HEK293 (cell line): ENCODE measurements at regions not wholly inside any gene's neighbourhood (a gene's known extent, or its start where the extent isn't known, plus 50 kb on each side); places are given as distances from the start of the nearest gene placed in this dataset.

Experiments
- CTCF ChIA-PET: fragments of 350-600 bp; formaldehyde crosslinking; extraction: SDS; loops from one replicate; lab custom pipeline; 2021; ENCODE audit warnings: antibody characterized with exemption; lab: Yijun Ruan, JAX
- POLR2A ChIA-PET: fragments of 300-600 bp; formaldehyde crosslinking; extraction: SDS; loops from one replicate; lab custom pipeline; 2020; ENCODE audit warnings: antibody characterized with exemption, inconsistent platforms; lab: Yijun Ruan, JAX
- H3K27ac ChIP-seq: fragments of 200-500 bp; sonication (Bioruptor generic); 2 replicates; pipeline ENCODE4 v1.5.1; 2014; ENCODE audit warnings: low read depth, low read length, control low read depth, inconsistent platforms; ENCODE audit errors: extremely low read depth
- H3K36me3 ChIP-seq, 2 experiments: fragments of 200-500 bp in 1 of 2; sonication (Bioruptor generic) in 1 of 2; 1 replicate in 1 of 2; 2 replicates in 1 of 2; pipeline ENCODE4 v1.5.1; 2014 to 2017; ENCODE audit warnings: inconsistent platforms in 2 of 2, low read length in 2 of 2; ENCODE audit not compliant: control insufficient read depth in 2 of 2, insufficient read depth in 1 of 2
- H3K4me1 ChIP-seq: fragments of 200-500 bp; sonication (Bioruptor generic); 2 replicates; pipeline ENCODE4 v1.5.1; 2014; ENCODE audit warnings: mild to moderate bottlenecking, low read length, inconsistent platforms; ENCODE audit not compliant: control insufficient read depth, insufficient read depth
- H3K4me3 ChIP-seq: 2 replicates; pipeline ENCODE4 v1.5.1; 2011; ENCODE audit warnings: low read depth, mild to moderate bottlenecking, control low read depth, low read length, moderate library complexity
- H3K9me3 ChIP-seq: fragments of 200-500 bp; sonication (Bioruptor generic); 2 replicates; pipeline ENCODE4 v1.5.1; 2014; ENCODE audit warnings: low read depth, low read length, inconsistent platforms; ENCODE audit not compliant: control insufficient read depth, insufficient read depth
- FEZF1 ChIP-seq: fragments of 450-650 bp; formaldehyde crosslinking; IDR thresholded peaks from 2 replicates; pipeline ENCODE4 v1.5.1; 2016; ENCODE audit warnings: missing biosample characterization, missing genetic modification characterization
- GLIS2 ChIP-seq: fragments of 450-650 bp; formaldehyde crosslinking; IDR thresholded peaks from 2 replicates; pipeline ENCODE4 v1.5.1; 2016; ENCODE audit warnings: missing biosample characterization, missing genetic modification characterization
- MYNN ChIP-seq: fragments of 450-650 bp; formaldehyde crosslinking; IDR thresholded peaks from 2 replicates; pipeline ENCODE4 v1.5.1; 2016; ENCODE audit warnings: missing biosample characterization, missing genetic modification characterization, borderline replicate concordance
- SP7 ChIP-seq: fragments of 450-650 bp; formaldehyde crosslinking; IDR thresholded peaks from 2 replicates; pipeline ENCODE4 v1.5.1; 2016; ENCODE audit warnings: missing biosample characterization, missing genetic modification characterization
- ZFP69B ChIP-seq: fragments of 450-650 bp; formaldehyde crosslinking; IDR thresholded peaks from 2 replicates; pipeline ENCODE4 v1.5.1; 2016; ENCODE audit warnings: missing biosample characterization, missing genetic modification characterization
- ZNF133 ChIP-seq: fragments of 450-650 bp; formaldehyde crosslinking; IDR thresholded peaks from 2 replicates; pipeline ENCODE4 v1.5.1; 2016; ENCODE audit warnings: missing biosample characterization, missing genetic modification characterization
- ZNF138 ChIP-seq: fragments of 450-650 bp; formaldehyde crosslinking; IDR thresholded peaks from 2 replicates; pipeline ENCODE4 v1.5.1; 2016; ENCODE audit warnings: missing biosample characterization, missing genetic modification characterization, borderline replicate concordance
- ZNF155 ChIP-seq: fragments of 450-650 bp; formaldehyde crosslinking; IDR thresholded peaks from 2 replicates; pipeline ENCODE4 v1.5.1; 2016; ENCODE audit warnings: missing biosample characterization, missing genetic modification characterization
- ZNF184 ChIP-seq: fragments of 450-650 bp; IDR thresholded peaks from 2 replicates; pipeline ENCODE4 v1.5.1; 2018; ENCODE audit warnings: missing biosample characterization, mild to moderate bottlenecking, missing genetic modification characterization
- ZNF274 ChIP-seq, 2 experiments: fragments of 200-500 bp in 1 of 2; fragments of 450-650 bp in 1 of 2; sonication (Bioruptor generic) in 1 of 2; formaldehyde crosslinking in 1 of 2; IDR thresholded peaks; 2 replicates each; pipeline versions ENCODE4 v1.5.1 to v1.6.1; 2014 to 2016; ENCODE audit warnings: borderline replicate concordance in 1 of 2, inconsistent platforms in 1 of 2, low read length in 1 of 2, missing biosample characterization in 1 of 2, missing genetic modification characterization in 1 of 2
- ZNF302 ChIP-seq: fragments of 450-650 bp; formaldehyde crosslinking; IDR thresholded peaks from 2 replicates; pipeline ENCODE4 v1.5.1; 2016; ENCODE audit warnings: missing biosample characterization, missing genetic modification characterization, low read depth
- ZNF324 ChIP-seq: fragments of 450-650 bp; formaldehyde crosslinking; IDR thresholded peaks from 2 replicates; pipeline ENCODE4 v1.5.1; 2016; ENCODE audit warnings: missing biosample characterization, missing genetic modification characterization
- ZNF335 ChIP-seq: fragments of 450-650 bp; formaldehyde crosslinking; conservative IDR thresholded peaks from 2 replicates; pipeline ENCODE4 v1.5.1; 2016; ENCODE audit warnings: missing biosample characterization, missing genetic modification characterization
- ZNF433 ChIP-seq: fragments of 450-650 bp; formaldehyde crosslinking; IDR thresholded peaks from 2 replicates; pipeline ENCODE4 v1.5.1; 2016; ENCODE audit warnings: missing biosample characterization, missing genetic modification characterization, low read depth
- ZNF544 ChIP-seq: fragments of 450-650 bp; formaldehyde crosslinking; IDR thresholded peaks from 2 replicates; pipeline ENCODE4 v1.5.0; 2017; ENCODE audit warnings: missing biosample characterization, missing genetic modification characterization
- ZNF660 ChIP-seq: fragments of 450-650 bp; IDR thresholded peaks from 2 replicates; pipeline ENCODE4 v1.5.1; 2018; ENCODE audit warnings: missing biosample characterization, mild to moderate bottlenecking, missing genetic modification characterization
- TF ChIP-seq, protein P1 (sequence below): fragments of 450-650 bp; formaldehyde crosslinking; IDR thresholded peaks from 2 replicates; pipeline ENCODE4 v1.5.1; 2017; ENCODE audit warnings: missing biosample characterization, missing genetic modification characterization
- TF ChIP-seq, protein P2 (sequence below): fragments of 450-650 bp; formaldehyde crosslinking; IDR thresholded peaks from 2 replicates; pipeline ENCODE4 v1.5.1; 2016; ENCODE audit warnings: missing biosample characterization, missing genetic modification characterization
- TF ChIP-seq, protein P3 (sequence below): fragments of 450-650 bp; formaldehyde crosslinking; IDR thresholded peaks from 2 replicates; pipeline ENCODE4 v1.5.1; 2017; ENCODE audit warnings: missing biosample characterization, missing genetic modification characterization
- TF ChIP-seq, protein P4 (sequence below): fragments of 450-650 bp; formaldehyde crosslinking; IDR thresholded peaks from 2 replicates; pipeline ENCODE4 v1.5.1; 2016; ENCODE audit warnings: missing biosample characterization, missing genetic modification characterization, low read depth

DNA sequence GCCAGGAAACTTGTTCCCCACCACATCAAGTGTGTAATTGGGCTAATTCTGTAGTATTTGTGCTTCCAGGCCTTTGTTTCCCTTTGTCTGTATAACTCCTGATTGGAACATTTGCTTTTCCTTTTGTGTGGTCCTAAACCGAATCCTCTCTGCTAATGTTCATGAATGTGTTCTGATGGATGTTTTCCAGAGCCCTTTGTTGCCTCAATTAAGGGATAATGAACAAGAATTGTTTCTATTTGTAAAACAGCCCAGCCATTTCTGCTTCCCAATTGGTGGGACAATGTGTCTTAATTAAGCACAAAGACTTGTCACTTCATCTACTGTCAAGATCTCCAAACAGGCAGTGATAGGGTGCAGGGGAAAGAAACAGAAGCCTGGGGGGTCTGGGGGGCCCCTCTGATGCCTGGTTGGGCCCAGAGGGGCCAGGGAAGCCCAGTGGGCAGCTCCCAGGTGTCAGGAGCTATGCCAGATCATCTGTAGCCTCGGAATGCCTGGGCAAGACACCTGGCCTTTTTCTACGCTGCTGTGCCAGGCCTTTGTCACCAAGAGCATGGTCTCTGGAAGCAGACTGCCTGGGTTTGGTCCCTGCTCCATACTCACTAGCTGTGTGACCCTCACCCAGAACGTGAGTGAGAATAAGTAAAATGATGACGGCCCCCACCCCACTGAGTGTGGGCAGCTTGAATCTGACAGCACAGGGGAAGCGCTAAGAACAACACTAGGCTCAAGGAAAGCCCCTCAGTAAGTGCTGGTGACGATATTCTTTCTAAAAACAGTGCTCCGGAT is 116.6 kb upstream of the PRR20G start (continued):
- no peak for TF ChIP-seq ZNF274 (IDR thresholded peaks at IDR 0.05; ENCODE audit: low read length)
- TF ChIP-seq ZNF274 (tag by site-specific recombination; IDR thresholded peaks at IDR 0.05; ENCODE audit: borderline replicate concordance): no peak
- TF ChIP-seq, protein P1, sequence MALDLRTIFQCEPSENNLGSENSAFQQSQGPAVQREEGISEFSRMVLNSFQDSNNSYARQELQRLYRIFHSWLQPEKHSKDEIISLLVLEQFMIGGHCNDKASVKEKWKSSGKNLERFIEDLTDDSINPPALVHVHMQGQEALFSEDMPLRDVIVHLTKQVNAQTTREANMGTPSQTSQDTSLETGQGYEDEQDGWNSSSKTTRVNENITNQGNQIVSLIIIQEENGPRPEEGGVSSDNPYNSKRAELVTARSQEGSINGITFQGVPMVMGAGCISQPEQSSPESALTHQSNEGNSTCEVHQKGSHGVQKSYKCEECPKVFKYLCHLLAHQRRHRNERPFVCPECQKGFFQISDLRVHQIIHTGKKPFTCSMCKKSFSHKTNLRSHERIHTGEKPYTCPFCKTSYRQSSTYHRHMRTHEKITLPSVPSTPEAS (tag by site-specific recombination): no peak
- TF ChIP-seq, protein P2, sequence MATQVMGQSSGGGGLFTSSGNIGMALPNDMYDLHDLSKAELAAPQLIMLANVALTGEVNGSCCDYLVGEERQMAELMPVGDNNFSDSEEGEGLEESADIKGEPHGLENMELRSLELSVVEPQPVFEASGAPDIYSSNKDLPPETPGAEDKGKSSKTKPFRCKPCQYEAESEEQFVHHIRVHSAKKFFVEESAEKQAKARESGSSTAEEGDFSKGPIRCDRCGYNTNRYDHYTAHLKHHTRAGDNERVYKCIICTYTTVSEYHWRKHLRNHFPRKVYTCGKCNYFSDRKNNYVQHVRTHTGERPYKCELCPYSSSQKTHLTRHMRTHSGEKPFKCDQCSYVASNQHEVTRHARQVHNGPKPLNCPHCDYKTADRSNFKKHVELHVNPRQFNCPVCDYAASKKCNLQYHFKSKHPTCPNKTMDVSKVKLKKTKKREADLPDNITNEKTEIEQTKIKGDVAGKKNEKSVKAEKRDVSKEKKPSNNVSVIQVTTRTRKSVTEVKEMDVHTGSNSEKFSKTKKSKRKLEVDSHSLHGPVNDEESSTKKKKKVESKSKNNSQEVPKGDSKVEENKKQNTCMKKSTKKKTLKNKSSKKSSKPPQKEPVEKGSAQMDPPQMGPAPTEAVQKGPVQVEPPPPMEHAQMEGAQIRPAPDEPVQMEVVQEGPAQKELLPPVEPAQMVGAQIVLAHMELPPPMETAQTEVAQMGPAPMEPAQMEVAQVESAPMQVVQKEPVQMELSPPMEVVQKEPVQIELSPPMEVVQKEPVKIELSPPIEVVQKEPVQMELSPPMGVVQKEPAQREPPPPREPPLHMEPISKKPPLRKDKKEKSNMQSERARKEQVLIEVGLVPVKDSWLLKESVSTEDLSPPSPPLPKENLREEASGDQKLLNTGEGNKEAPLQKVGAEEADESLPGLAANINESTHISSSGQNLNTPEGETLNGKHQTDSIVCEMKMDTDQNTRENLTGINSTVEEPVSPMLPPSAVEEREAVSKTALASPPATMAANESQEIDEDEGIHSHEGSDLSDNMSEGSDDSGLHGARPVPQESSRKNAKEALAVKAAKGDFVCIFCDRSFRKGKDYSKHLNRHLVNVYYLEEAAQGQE (tag by site-specific recombination): no peak
- no peak for TF ChIP-seq ZNF660 (tag by site-specific recombination)
- no peak for TF ChIP-seq SP7 (tag by site-specific recombination)

DNA sequence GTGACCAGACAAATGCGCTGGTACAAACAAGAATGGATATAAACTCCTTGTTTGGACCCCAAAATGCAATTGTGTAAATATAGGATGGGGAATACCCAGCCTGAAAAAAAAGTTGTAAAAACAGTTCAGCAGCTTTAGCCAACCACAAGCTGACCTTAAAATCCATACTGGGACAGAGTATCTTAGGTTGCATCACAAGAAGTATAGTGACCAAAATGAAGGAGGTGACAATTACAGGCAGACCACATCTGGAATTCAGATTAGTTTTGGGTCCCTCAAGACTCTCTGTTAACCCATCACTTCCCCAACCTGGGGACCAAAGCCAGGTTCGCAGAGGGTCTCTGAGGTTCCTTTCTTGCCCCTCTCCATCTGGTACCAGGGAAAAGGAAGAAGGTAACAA is 115.9 kb upstream of the PRR20G start:
- ChIA-PET CTCF (interaction anchor here (0.6 kb wide), 1 partner anchor 59 kb away, joined by 3 read pairs; no protein-coding TSS in a partner anchor), POLR2A (no interaction called here)
- Histone ChIP-seq H3K4me3 (no peak overlapping the region), H3K27ac (no peak overlapping the region), H3K4me1 (no peaks in the 10 kb centered on the region), H3K36me3 (no peaks in the 10 kb centered on the region), H3K9me3 (no peaks in the 10 kb centered on the region)
- TF ChIP-seq ZNF544 (tag by site-specific recombination) (no peak), ZNF324 (tag by site-specific recombination) (no peak), ZNF433 (tag by site-specific recombination) (no peak), ZNF302 (tag by site-specific recombination) (no peak), ZFP69B (tag by site-specific recombination) (no peak)
- TF ChIP-seq, protein P3, sequence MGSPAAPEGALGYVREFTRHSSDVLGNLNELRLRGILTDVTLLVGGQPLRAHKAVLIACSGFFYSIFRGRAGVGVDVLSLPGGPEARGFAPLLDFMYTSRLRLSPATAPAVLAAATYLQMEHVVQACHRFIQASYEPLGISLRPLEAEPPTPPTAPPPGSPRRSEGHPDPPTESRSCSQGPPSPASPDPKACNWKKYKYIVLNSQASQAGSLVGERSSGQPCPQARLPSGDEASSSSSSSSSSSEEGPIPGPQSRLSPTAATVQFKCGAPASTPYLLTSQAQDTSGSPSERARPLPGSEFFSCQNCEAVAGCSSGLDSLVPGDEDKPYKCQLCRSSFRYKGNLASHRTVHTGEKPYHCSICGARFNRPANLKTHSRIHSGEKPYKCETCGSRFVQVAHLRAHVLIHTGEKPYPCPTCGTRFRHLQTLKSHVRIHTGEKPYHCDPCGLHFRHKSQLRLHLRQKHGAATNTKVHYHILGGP (tag by site-specific recombination): no peak
- TF ChIP-seq, protein P4, sequence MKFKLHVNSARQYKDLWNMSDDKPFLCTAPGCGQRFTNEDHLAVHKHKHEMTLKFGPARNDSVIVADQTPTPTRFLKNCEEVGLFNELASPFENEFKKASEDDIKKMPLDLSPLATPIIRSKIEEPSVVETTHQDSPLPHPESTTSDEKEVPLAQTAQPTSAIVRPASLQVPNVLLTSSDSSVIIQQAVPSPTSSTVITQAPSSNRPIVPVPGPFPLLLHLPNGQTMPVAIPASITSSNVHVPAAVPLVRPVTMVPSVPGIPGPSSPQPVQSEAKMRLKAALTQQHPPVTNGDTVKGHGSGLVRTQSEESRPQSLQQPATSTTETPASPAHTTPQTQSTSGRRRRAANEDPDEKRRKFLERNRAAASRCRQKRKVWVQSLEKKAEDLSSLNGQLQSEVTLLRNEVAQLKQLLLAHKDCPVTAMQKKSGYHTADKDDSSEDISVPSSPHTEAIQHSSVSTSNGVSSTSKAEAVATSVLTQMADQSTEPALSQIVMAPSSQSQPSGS (tag by site-specific recombination): no peak

DNA sequence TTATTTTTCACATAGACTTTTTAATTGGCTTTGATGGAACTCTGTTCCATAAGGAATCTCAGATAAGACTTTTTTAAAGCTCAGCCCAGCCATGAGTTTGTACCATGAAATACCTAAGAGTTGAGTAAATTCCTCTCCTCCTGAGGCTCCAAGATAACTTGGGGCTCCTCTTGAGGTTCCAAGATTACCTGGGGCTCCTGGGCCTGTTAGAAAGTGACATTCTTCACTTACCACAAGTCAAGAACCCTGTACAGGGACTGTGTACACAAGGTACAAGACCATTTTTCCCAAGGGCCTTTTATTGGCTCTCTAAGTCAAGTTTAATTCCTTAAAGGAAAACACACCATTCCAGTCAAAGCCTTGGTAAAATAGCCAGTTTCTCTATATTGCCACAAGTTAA is 111.3 kb upstream of the PRR20G start:
- Histone ChIP-seq H3K9me3 (no peaks in the 10 kb centered on the region), H3K27ac (no peak overlapping the region), H3K4me3 (no peak overlapping the region), H3K36me3 (no peaks in the 10 kb centered on the region), H3K4me1 (no peaks in the 10 kb centered on the region)
- ChIA-PET CTCF (interaction anchor here (0.7 kb wide), 2 partner anchors 25 to 56 kb away, joined by 4 read pairs; no protein-coding TSS in a partner anchor), POLR2A (no interaction called here)
- TF ChIP-seq ZNF138 (tag by site-specific recombination) (no peak), FEZF1 (tag by site-specific recombination) (no peak), MYNN (tag by site-specific recombination) (no peak), ZNF184 (tag by site-specific recombination) (no peak), ZNF335 (tag by site-specific recombination) (no peak), GLIS2 (tag by site-specific recombination) (no peak), ZNF155 (tag by site-specific recombination) (no peak), ZNF133 (tag by site-specific recombination) (no peak)
